ENCODE measurements at regions not wholly inside any gene's neighbourhood (a gene's known extent, or its start where the extent isn't known, plus 50 kb on each side); places are given as distances from the start of the nearest gene placed in this dataset.

DNA sequence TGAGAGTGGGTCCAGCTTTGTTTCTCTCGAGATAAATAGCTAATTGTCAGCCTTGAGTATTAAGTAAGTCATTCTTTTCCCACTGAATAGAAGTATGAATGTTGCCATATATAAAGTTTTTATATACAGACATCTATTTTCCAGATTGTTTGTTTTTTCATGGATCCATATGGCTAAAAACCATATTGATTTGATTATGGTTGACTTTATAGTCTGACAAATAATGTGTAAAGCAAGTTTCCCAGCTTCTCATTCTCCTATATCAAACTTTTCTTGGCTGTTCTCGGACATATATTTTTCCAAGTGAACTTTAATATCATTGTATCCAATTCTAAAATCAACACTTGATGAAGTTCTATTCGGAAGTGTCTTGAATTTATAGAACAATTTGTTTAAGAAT, 352.4 kb upstream of the MEOX2 start:
- Mint-ChIP-seq H3K9me3 (ENCODE audit: low read depth) (no peaks in the 10 kb centered on the region), H3K36me3 (ENCODE audit: low read depth) (no peaks in the 10 kb centered on the region), H3K4me1 (ENCODE audit: low read depth) (no peaks in the 10 kb centered on the region), H3K27me3 (ENCODE audit: low read depth) (no peaks in the 10 kb centered on the region), H3K4me3 (ENCODE audit: unreplicated experiment) (no peak overlapping the region), H3K27ac (ENCODE audit: unreplicated experiment) (no peak overlapping the region)
- TF ChIP-seq, protein P1, sequence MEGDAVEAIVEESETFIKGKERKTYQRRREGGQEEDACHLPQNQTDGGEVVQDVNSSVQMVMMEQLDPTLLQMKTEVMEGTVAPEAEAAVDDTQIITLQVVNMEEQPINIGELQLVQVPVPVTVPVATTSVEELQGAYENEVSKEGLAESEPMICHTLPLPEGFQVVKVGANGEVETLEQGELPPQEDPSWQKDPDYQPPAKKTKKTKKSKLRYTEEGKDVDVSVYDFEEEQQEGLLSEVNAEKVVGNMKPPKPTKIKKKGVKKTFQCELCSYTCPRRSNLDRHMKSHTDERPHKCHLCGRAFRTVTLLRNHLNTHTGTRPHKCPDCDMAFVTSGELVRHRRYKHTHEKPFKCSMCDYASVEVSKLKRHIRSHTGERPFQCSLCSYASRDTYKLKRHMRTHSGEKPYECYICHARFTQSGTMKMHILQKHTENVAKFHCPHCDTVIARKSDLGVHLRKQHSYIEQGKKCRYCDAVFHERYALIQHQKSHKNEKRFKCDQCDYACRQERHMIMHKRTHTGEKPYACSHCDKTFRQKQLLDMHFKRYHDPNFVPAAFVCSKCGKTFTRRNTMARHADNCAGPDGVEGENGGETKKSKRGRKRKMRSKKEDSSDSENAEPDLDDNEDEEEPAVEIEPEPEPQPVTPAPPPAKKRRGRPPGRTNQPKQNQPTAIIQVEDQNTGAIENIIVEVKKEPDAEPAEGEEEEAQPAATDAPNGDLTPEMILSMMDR (IDR thresholded peaks at IDR 0.05) = no peak
- DNase-seq (ENCODE audit: low spot score) = no peak

GRCh38 chr7:16035392-16035791, 348.9 kb upstream of the MEOX2 start:
- no peaks in the 10 kb centered on the region for H3K9me3 Mint-ChIP-seq (ENCODE audit: low read depth)
- TF ChIP-seq, protein P1 (IDR thresholded peaks at IDR 0.05) = no peak
- H3K27me3 Mint-ChIP-seq (ENCODE audit: low read depth) = no peaks in the 10 kb centered on the region
- H3K4me3 Mint-ChIP-seq (ENCODE audit: unreplicated experiment) = no peak overlapping the region
- no peaks in the 10 kb centered on the region for H3K4me1 Mint-ChIP-seq (ENCODE audit: low read depth)
- H3K36me3 Mint-ChIP-seq (ENCODE audit: low read depth) = no peaks in the 10 kb centered on the region
- H3K27ac Mint-ChIP-seq (ENCODE audit: unreplicated experiment) = no peak overlapping the region
- no peak for DNase-seq (ENCODE audit: low spot score)

DNA sequence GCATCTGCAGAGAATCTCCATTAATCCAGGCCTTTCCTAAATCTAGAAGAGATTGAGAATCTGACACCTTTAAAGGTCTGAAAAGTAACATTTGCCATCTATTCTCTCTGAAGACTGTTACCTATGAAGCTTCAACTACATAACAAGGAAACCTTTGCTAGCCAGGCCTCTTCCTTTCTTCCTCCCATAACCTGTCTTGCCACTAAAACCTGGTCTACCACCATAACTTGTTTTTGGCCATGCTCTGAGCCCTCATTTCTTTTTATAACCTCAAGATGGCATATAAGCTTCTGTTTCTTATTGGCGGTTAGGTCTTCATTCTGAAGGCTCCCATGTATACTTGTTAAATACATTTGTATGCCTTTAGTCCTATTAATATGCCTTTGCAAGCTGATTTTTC, 348.4 kb upstream of the MEOX2 start:
- TF ChIP-seq, protein P1 (IDR thresholded peaks at IDR 0.05) = no peak
- Mint-ChIP-seq H3K36me3 (ENCODE audit: low read depth) (no peaks in the 10 kb centered on the region), H3K27me3 (ENCODE audit: low read depth) (no peaks in the 10 kb centered on the region), H3K9me3 (ENCODE audit: low read depth) (no peaks in the 10 kb centered on the region), H3K27ac (ENCODE audit: unreplicated experiment) (no peak overlapping the region), H3K4me1 (ENCODE audit: low read depth) (no peaks in the 10 kb centered on the region), H3K4me3 (ENCODE audit: unreplicated experiment) (no peak overlapping the region)
- no peak for DNase-seq (ENCODE audit: low spot score)

GRCh38 chr7:16034353-16034752, 347.9 kb upstream of the MEOX2 start:
- Mint-ChIP-seq H3K9me3 (ENCODE audit: low read depth) (no peaks in the 10 kb centered on the region), H3K36me3 (ENCODE audit: low read depth) (no peaks in the 10 kb centered on the region), H3K27ac (ENCODE audit: unreplicated experiment) (no peak overlapping the region), H3K4me3 (ENCODE audit: unreplicated experiment) (no peak overlapping the region), H3K4me1 (ENCODE audit: low read depth) (no peaks in the 10 kb centered on the region), H3K27me3 (ENCODE audit: low read depth) (no peaks in the 10 kb centered on the region)
- no peak for DNase-seq (ENCODE audit: low spot score)
- TF ChIP-seq, protein P1 (IDR thresholded peaks at IDR 0.05) = no peak

GRCh38 chr7:16033233-16033632, 346.8 kb upstream of the MEOX2 start:
- H3K27ac Mint-ChIP-seq (ENCODE audit: unreplicated experiment) = no peak overlapping the region
- H3K9me3 Mint-ChIP-seq (ENCODE audit: low read depth) = no peaks in the 10 kb centered on the region
- H3K36me3 Mint-ChIP-seq (ENCODE audit: low read depth) = no peaks in the 10 kb centered on the region
- no peak overlapping the region for H3K4me3 Mint-ChIP-seq (ENCODE audit: unreplicated experiment)
- TF ChIP-seq, protein P1 (IDR thresholded peaks at IDR 0.05) = no peak
- DNase-seq (ENCODE audit: low spot score) = no peak
- peaks cover 4% of the 10 kb centered on the region for H3K4me1 Mint-ChIP-seq (ENCODE audit: low read depth)
- H3K27me3 Mint-ChIP-seq (ENCODE audit: low read depth) = no peaks in the 10 kb centered on the region

All from chondrocyte (in vitro differentiated cells).